GM10266 (cell line): ENCODE measurements at regions not wholly inside any gene's neighbourhood (a gene's known extent, or its start where the extent isn't known, plus 50 kb on each side); places are given as distances from the start of the nearest gene placed in this dataset.

Experiments used
- DNase-seq: peaks from one replicate; pipeline ENCODE4 v3.0.0; 2012; ENCODE audit errors: extremely low spot score
- TF ChIP-seq, protein P1 (sequence below): IDR thresholded peaks from 2 replicates; pipeline ENCODE4 v1.5.1; 2012; ENCODE audit warnings: mild to moderate bottlenecking, low read depth; ENCODE audit not compliant: control insufficient read depth, insufficient read depth; ENCODE audit errors: missing control alignments

DNA sequence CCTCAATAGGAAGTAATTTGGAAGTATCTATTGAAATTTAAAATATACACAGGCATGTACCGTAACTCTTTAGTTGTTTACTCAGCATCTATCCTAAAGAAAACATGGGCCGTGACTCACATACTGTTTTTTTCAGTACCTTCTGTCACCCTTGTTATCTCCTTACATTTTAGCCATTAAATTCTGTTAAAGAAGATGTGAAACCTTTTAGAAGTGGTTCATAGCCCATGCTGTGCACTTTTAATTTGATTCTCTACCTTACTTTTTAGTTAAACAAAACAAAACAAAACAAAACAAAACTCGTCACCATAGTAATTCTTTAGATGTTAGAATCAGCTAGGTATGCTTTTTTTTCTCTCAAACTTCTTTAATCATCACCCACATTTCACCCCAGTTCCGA, 494.4 kb upstream of the RGS6 start:
- TF ChIP-seq, protein P1, sequence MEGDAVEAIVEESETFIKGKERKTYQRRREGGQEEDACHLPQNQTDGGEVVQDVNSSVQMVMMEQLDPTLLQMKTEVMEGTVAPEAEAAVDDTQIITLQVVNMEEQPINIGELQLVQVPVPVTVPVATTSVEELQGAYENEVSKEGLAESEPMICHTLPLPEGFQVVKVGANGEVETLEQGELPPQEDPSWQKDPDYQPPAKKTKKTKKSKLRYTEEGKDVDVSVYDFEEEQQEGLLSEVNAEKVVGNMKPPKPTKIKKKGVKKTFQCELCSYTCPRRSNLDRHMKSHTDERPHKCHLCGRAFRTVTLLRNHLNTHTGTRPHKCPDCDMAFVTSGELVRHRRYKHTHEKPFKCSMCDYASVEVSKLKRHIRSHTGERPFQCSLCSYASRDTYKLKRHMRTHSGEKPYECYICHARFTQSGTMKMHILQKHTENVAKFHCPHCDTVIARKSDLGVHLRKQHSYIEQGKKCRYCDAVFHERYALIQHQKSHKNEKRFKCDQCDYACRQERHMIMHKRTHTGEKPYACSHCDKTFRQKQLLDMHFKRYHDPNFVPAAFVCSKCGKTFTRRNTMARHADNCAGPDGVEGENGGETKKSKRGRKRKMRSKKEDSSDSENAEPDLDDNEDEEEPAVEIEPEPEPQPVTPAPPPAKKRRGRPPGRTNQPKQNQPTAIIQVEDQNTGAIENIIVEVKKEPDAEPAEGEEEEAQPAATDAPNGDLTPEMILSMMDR, result no peak
- DNase-seq, result no peak

DNA sequence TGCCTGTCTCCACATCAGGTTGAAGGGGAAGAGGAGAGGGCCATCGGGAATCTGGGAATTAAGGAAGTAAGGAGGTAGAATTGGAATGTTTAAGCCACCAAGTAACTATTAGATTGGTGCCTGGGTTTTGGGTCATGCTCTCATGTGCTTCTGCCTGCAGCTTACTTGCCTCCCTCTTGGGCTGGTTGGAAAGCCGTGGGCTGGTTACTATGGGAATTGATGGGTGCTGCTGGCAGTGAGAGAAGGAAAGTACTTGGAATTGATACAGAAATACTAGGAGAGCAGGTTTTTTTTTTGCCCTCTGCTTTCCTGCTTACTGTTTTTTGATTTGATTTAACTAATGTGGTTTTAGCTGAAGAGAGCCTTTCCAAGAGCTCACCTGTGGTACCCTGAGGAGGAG, 493.5 kb upstream of the RGS6 start:
- no peak for DNase-seq
- TF ChIP-seq, protein P1, result no peak

DNA sequence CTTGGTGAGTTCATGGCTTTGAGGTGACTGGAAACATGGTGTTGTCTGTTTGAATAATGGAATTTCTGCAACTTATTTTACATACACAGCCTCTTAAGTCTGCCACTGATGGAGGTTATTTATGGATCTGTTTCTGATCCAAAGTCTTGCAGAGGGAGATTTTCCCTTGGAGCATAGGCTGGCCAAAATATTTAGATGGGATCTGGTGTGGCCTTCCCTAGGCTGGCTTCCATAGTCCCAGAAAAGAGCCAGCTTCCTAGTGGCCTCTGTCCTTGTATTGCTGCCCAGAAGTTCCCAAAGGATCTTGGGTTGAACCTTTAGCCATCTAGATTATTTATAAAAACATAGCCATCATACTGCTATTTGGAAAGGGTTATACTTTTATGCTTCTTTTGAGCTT, 491.1 kb upstream of the RGS6 start:
- DNase-seq, result no peak
- TF ChIP-seq, protein P1, result no peak

DNA sequence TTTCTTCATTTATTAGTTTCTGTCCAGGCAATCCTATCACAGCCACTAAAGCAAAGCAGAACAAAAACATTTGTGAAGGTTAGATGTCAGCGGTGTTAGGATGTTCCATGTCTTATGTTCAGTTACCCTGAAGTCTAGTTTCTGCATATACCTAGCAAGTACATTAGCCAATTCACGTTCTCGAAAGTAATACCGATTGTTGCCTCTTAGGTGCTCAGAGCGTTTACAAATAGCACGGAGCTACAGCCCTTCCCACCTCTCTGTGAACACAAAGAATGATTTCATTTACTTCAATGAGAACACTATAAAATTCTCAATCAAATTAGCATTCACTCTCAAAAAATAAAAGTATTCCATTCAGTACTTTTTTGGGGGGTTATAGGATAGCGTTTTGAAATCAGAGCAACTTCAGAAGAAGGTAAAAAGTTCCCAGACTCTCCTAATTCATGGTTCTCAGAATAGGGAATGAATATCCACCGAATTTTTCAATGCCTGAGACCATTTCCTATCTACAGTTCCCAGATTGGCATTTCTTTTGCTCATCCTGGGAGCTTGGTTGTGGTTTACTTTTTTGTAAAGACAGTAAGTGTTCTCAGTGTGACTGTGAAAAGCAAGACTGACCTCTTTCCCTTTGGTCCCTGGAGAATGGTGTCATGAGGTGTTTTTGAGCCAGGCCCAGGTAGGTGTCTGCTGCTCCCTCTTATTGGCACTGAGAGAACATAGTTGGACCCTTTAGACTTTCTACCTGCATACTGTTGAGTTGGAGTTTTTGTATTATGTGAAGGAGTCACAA, 488.0 kb upstream of the RGS6 start:
- no peak for DNase-seq
- TF ChIP-seq, protein P1, result no peak

DNA sequence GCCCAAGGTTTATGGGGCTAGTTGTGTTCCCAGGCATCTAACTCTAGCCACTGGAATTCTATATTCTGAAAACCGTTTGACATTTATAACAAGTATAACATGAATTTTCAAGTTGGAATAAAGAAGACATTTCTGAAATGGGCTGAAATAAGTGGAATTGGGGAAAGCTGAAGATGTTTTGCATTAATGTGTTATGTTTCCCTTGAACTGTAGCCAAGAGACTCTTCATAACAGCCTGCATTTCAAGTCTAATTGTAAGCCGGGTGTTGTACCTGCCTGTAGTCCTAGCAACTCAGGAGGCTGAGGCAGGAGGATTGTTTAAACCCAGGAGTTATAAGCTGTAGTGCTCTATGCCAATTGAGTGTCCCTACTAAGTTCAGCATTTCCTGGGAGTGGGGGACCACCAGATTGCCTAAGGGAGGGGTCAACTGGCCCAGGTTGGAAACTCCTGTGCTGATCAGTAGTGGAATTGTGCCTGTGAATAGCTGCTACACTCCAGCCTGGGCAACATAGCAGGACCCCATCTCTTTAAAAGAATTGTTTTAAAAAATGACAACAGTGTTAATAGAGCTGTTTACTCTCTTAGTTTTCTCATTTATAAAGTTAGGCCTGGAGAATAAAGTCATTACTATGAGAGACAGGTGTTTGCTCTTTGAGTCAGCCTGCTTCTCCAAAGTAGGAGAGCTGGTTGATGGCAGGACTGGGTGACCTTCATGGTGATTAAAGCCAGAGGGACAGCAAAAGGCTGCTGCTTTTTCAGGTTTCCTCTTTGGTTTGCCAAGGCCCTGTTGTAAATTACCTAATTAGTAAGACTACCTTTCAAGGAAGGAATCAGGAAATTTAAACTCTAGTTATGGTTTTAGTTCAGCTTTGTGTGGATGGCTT, 483.6 kb upstream of the RGS6 start:
- TF ChIP-seq, protein P1, result no peak

DNA sequence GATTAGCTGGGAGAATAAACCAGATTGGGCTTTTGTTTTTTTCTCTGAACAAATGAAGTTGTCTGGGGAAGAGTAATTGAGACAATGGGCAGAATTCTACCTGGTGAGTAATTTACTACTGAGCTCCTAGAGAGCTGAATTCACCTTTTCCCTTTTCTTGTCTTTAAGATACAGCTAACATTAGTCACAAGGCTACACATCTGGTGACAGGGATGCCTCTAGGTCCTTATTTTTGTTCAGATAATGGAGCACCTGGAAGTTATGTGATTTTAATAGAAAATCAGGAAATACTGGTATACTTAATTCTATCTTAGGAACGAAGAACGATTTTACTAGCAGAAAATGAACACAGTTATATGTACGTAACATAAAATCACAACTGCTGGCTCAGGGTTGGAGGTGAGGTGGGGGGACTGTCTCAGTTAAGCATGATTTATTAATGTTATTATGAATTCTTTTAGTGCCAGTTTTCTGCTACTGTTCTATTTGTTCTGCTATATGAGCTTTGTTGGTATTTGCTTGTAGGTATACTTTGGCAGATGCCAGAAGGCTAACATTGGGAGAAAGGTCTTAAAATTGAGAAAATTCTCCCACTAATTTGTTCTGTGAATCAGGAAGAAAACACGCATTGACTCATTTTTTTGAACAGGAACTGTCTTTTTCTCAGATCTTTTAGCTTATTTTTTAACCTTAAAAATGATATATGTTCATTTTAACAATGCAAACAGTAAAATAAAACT, 482.7 kb upstream of the RGS6 start:
- TF ChIP-seq, protein P1, result no peak
- DNase-seq, result no peak

More for the DNA sequence above, 483.6 kb upstream of the RGS6 start:
- no peak for DNase-seq
